Posterior cingulate gyrus (tissue), 11 donors: ENCODE measurements at regions not wholly inside any gene's neighbourhood (a gene's known extent, or its start where the extent isn't known, plus 50 kb on each side); places are given as distances from the start of the nearest gene placed in this dataset.

Experiments
- DNase-seq, 10 donors: peaks; one replicate each; pipeline versions ENCODE4 v3.0.0 to v3.0.0-alpha.2; 2020 to 2021; ENCODE audit warnings: mixed read lengths in 3 of 10
- intact Hi-C: fragments of 100-400 bp; cut with DNase I; formaldehyde crosslinking; loops from one replicate; pipeline ENCODE4 v1.15.1; 2023

DNA sequence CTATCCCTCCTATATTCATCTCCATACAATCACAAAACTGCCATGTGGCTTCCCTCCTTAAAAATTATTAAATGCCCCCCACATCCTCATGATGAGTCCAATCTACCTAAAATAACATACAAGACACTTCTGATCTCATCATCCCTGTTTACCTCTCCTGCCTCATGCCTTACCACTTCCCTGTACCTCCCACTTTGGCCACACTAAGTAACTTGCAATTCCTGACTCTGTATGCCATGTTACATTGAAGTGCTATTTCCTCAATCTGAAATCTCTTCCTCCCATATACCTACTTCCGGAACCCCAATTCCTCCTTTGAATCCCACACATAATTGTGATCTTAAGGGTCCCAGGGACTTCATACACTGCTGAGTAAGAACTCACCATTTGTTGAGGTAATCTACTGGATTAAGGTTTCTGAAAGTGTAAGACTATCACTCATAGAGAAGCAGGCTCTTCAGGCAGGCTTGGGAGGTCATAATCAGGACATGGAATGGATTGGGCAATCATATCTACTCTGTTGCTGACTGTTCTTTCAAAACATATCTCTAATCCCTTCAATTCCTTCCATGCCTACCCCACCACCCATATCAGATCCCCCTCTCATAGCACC lies 117.6 kb upstream of the PLEKHG7 start:
- no peak for DNase-seq
- intact Hi-C loops, result no loop called here

DNA sequence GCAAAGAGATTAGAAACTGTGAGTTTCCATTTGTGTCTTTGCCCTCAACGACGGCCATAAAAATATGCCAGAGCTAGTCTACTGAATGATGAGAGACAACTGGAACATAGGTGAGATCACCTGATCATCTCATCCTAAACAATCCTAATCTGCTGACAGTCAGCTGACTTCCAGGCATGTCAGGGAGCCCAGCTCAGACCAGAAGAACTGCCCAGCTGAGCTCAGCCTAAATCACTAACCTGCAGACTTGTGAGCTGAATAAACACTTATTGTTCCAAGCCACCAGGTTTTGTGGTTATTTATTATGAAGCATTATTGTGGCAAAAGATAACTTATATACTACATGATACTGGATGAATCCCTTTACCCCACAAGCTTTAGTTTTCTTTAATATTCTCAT lies 118.9 kb upstream of the PLEKHG7 start:
- no peak for DNase-seq
- intact Hi-C loops, result no loop called here

DNA sequence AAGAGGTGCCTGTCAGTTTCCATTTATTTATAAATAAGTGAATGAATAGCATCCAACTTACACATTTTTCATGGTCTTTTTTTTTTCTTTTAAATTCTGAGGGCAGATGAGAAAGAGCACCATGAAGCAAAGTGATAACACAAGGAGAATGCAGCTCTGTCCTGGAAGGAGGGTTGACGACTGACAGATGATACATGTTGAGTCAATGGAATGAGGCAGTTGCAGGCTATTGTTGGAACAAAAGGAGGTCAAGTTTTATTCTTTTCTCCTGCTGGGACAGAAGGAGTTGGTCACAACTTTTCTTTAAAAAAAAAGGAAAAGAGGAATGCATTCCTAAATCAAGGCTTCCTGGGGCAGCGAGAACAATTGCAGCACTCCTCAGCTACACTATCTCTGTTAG lies 119.9 kb upstream of the PLEKHG7 start:
- no peak for DNase-seq
- intact Hi-C loops, result no loop called here

DNA sequence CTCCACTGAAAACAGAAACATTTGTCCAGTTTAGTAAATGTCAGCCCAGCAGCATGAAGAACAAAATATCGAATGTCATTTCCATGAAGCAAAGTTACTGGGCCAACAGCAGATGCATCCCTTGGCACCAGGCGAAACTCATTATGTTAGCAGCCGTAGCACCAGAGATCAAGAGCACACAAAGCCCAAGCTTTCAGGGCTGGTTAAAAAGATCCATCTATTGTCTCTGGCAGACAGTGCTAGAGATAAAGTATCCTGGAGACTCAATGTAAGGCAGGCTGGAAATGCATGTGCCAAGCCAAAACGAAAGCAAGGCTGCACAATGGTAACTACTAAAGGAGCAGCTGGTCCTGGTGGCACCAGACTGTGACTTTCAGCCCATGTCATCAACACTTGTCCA lies 120.3 kb upstream of the PLEKHG7 start:
- no peak for DNase-seq

DNA sequence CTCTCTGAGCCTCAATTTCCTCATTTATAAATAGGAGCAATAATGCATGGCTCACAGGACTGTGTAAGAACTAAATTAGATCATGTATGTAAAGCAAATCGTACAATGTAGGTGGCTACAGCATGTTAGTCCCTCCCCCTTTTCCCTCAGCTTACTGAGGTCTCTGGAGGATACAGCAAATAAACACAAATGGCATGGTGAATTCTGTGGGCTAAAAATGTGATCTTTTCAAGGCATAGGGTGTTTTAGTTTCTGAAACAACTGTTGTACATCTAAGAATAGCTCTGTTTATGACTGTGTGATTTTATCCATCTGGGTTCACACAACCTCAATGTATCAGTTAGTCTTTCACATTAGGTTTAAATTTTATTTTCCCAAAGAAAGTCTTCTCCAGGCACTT lies 121.2 kb upstream of the PLEKHG7 start:
- no peak for DNase-seq
- intact Hi-C loops, result no loop called here

More for the DNA sequence above, 120.3 kb upstream of the PLEKHG7 start:
- intact Hi-C loops, result no loop called here

DNA sequence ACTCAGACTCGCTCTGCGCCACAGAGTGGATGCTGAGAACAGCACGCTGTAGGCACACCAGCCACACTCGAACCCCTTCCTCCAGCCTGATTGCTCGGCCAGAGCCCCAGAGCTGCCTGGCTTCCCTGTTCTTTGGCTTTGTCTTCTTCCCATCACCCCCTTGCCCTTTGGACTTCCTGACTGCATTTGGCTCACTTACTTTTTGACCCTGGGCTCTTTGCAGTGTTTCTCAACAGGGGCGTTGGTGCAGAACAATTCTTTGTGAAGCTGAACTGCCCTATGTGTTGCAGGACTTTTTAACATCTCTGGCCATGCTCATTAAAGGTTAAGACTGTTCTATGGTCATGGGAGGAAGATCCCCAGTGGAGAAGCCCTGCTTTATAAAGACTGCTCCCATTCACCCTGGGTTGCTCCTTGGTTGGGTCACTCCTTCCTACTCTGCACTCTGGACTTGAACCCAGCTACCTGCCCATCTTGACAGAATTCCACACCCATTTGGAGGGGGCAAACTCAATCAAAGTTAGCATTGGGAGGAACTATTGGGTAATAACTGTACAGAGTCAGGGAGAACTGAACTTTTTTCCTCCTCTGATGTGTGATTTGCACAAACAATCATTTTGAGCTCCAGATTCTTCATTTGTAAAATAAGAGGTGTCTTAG lies 127.7 kb upstream of the PLEKHG7 start:
- intact Hi-C loops, result loop anchor here (5.0 kb wide), 3 partner anchors 428 to 1213 kb away; partner anchors contain the start of gene BTG1
- no peak for DNase-seq

DNA sequence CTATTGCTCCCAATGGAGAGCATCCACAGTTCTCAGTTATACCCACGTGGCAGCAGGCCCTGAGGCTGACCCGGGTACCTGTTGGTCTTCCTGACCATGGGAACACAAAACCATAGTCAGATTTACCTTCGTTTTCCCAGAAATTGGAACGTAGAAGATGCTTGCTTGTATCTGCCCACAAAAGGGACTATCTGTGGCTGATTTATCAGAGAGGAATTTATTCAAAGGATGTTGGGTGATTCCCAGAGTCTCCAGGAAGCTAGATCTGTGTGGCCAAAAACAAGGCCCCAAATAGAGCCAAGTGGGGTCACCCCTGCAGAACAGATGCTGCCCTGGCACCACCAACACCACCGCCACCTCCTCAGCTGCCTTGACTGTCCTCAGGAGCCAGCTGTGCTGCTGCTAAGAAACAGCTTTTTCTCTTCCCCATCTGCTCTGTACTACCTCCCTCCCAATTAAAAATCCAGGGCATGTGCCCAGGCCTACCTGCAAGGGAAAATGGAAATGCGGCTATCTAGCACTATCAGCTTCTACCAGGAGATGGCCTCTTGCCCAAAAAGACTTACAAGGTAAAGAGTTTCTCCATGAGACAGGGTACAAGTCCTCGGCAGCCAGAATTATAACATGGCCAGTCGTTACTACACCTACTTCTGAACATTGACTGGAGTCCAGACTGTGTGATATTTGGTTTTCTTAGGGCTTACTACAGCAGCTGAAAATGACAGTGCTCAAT lies 128.6 kb upstream of the PLEKHG7 start:
- intact Hi-C loops, result loop anchor here (5.0 kb wide), 3 partner anchors 427 to 1212 kb away; partner anchors contain the start of gene BTG1
- DNase-seq, result no peak

DNA sequence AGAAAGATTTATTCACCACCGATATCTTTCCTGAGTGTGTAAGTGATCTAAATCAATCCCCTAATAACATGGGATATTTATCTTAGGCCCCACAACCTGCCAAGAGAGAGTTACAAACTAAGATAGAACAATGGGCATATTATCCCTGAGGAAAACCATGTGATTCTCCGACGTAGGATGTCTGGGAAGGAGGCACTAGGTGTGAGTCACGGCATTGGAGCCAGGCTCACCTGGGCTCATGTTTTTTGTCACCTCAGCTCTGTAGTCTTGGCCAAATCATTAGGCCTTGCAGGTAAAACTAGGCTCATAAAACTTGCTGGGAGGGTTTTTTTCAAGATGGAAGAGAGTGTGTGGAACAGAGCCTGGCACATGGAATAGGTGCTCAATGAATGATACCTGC lies 129.7 kb upstream of the PLEKHG7 start:
- no peak for DNase-seq
- intact Hi-C loops, result loop anchor here (5.0 kb wide), 3 partner anchors 426 to 1211 kb away; partner anchors contain the start of gene BTG1

DNA sequence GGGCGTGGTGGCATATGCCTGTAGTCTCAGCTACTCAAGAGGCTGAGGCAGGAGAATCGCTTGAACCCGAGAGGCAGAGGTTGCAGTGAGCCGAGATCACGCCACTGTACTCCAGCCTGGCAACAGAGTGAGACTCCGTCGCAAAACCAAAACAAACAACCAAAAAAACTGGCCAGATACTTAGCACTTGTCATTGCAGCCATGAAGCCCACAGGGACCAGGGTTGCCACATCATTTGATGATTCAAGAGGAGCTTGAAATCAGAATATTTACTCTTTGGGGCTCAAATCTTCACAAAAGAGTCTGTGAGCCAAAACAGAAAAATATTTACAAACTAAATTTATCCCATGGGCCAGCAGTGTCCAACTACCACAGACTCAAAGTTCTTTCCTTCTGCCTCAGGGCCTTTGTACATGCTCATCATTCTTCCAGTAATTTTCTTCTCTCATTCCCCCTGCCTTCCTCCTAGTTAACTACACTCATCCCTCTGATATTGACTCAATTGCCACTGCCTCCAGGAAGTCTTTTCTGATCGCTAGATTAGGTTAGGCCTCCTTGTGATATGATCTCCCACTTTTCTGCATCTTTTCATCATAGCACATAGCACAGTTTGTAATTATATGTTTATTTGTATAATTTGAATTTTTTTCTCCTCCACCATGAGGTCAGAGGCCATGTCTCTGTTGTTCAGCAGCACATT lies 130.8 kb upstream of the PLEKHG7 start:
- intact Hi-C loops, result loop anchor here (5.0 kb wide), 3 partner anchors 425 to 1210 kb away; partner anchors contain the start of gene BTG1

DNA sequence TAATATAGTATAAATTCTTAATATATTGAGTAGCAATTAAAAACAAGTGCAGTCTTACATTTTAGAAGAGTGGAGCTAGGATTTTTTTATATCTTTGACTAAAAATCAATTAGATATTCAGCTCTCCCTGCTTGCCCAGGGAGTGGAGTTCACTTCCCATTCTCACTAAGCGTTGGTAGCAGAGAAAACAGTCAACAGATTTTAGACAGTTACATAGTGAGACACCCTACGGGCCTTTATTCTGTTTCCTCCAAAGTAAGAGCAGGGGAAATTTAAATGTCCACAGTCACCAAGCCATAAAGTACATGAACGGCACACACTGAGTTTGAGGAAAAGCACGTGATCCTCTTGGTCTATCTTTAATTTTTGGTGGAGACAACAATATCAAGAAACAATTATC lies 131.6 kb upstream of the PLEKHG7 start:
- intact Hi-C loops, result loop anchor here (5.0 kb wide), 3 partner anchors 424 to 1209 kb away; partner anchors contain the start of gene BTG1
- DNase-seq, result no peak

More for the DNA sequence above, 130.8 kb upstream of the PLEKHG7 start:
- no peak for DNase-seq

DNA sequence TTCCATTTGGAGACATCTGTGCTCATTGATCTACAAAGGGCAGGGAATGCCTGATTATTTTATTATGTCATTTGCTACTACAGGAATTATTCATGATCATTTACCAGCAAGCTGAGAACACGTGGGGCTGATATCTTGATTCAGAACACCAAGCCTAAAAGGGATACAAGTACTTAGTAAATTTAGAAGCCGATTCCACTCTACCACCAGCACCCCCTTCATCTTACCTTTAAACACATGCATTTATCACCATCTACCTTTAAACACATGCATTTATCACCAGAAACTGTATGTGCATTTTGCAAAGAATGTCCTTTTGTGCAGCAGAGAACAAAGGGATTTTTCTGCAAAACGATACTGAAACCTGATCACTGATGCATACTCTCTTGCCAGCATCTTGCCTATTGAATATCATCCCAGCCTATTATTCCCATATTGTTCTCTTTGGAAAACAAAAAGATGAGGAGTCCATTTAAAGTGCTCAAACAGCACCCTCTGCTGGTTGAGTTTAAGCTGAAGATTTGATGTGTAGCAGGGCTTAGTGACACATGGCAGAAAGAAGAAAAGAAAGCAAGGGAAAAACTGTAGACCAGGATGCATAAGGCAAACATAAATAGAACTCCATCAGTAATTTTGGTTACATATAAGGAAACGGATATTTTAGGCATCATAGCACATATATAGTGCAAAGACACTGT lies 132.6 kb upstream of the PLEKHG7 start:
- intact Hi-C loops, result loop anchor here (1.0 to 5.0 kb wide), 4 partner anchors 423 to 1208 kb away; partner anchors contain the start of gene BTG1

DNA sequence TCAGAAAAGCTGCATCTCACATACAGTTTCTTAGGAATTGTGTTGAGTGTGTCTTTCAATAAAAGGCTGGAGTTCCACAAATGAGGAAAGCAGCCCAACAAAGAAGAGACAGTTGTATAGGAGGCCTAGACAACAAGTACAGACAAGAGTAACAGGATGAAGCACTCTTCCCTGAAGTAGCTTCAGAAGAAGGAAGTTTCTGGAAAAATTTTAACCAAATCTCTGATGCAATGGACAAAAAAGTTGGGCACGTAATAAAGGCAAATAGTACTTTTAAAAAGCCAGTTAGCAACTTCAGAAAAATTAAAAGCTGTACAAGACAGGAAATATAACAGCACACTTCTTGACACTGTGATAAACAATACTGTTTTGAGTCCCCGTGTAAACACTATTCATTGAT lies 134.1 kb upstream of the PLEKHG7 start:
- intact Hi-C loops, result loop anchor here (10.0 kb wide), 1 partner anchor 984 kb away; no protein-coding TSS in a partner anchor
- no peak for DNase-seq

More for the DNA sequence above, 132.6 kb upstream of the PLEKHG7 start:
- peak in 5 of 10 donors; percentile 19 to 69 (median 31) for DNase-seq

DNA sequence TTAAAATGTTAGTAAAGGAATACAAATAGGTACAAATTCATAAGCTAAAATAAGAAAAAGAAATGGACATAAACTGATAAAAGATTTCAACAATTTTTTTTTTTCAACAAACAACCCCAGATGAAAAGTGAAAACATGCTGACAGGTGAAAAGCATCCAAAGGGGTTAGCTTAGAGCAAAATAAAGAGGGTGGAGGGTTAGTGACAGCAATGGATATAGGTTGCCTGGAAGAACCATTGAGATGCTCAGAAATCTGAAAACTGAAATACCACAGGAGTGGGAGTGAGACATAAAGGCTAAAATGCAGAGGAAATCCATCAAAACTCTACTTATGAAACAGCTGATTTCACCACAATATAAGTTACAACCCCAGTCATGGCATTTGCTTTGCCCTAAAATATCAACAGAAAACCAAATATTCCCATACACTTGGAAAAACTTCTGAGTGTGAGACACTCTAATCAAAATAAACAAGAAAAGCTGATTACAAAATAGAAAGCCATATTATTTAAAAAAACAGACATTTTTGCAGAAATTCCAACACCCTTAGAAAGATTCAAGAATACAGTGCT lies 136.3 kb upstream of the PLEKHG7 start:
- intact Hi-C loops, result loop anchor here (10.0 kb wide), 1 partner anchor 982 kb away; no protein-coding TSS in a partner anchor
- no peak for DNase-seq

DNA sequence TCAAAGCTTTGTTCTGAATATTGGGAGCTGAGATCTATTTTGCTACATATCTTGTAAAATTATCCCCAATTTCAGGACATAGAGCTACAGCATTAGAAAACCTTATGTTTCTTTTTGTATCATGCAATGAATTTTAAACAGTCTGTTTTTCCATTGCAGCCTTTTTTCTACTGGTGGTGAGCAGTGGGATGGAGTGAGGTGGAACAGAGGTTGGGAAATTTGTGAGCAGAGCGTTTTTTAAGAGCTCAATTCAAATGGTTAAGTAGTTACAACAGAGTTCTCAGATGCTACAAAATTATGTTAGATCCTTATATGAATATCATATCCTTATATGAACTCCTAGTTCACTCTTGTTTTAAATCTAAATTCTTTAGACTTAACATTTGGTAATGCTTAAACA lies 139.0 kb upstream of the PLEKHG7 start:
- DNase-seq, result no peak
- intact Hi-C loops, result loop anchor here (10.0 kb wide), 1 partner anchor 979 kb away; no protein-coding TSS in a partner anchor

DNA sequence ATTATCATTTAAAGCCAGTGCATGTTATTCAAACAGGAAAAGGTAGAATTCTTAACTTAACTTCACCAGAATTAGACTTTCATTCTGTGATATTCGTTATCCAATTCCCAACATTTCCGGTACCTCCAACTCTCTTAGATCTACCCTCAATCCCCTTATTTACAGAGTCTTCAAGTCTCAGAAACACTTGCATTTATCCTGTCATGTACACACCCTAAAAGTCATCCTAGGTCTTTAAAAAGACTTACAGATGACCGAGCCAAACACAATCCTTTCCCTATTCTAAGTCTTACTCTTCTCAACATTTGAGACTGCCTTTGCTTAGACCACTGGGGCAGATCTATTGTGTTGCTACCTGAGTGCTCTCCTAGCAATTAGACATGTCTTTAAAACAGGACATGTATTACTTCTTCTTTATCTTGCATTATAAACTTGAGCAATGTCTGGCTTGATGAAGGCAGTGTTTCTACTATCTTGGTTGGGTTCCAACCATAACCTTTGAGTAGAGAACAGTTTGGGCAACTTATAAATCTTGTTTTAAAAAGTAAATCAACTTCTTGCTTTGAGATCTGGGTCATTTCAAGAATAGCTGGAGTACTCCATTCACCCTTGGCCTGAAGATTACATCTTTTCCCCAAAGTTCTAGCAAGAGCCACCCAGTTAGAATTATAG lies 140.6 kb upstream of the PLEKHG7 start:
- intact Hi-C loops, result loop anchor here (10.0 kb wide), 1 partner anchor 977 kb away; no protein-coding TSS in a partner anchor
- DNase-seq, result no peak

DNA sequence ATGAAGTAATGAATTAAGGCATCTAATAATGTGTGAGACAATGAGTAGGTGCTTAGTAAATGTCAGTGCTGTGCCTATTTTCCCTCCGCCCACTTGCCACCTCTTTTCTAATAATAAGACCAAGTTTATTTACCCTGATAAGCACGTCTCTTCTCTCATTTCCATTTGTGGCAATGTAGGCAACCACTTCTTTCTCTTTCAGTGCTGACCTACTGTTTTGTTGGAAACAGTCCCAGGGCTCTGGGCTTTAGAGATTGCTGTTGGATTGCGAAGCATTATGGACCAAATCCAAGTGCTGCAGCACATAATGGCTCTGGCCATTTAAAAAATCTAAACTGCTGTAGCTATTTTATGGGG lies 141.3 kb upstream of the PLEKHG7 start:
- intact Hi-C loops, result loop anchor here (10.0 kb wide), 1 partner anchor 977 kb away; no protein-coding TSS in a partner anchor
- no peak for DNase-seq

DNA sequence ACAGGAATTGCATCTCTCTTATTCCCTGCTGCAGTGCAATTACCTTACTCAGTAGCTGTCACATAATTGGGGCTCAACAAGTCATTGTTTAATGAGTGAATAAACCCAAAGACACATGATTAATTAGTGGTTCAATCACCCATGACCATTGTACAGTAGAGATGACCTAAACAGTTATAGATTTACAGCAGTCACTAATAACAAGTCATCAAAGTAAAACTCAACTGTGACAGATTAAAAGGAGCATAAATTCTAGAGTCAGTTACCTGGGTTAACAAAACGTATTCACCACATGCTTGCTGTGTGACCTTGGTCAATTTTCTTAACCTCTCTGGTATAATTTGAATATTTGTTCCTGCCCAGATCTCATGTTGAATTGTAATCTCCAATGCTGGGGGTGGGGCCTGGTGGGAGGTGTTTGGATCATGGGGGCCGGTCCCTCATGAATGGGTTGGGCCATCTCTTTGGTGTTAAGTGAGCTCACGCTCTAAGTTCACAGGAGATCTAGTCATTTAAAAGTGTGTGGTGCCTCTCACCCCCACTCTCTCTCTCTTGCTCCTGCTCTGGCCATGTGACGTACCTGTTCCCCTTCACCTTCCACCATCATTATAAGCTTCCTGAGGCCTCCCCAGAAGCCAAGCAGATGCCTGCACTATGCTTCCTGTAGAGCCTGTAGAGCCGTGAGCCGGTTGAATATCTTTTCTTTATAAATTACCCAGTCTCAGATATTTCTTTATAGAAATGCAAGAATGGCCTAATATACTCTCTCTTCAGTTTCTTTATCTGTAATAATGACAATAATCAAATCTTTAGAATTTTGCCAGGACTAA lies 141.9 kb upstream of the PLEKHG7 start:
- no peak for DNase-seq

DNA sequence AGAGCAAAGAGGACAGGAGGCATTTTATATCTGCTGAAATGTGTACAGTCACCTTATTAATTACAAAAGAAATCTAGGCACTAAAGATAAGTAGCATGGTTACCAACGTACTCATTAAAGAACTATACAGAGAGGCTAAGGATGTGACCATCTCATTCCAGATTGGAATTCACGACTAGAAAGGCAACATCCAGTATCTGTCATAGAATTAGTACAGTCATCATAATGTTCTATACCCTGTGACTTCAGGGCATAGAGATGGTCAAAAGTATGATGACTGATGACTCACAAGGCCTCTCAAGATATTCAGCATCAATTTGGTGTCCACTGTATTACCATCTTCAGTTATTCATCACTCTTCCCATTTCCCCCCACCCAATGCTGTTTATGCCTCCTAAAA lies 144.0 kb upstream of the PLEKHG7 start:
- no peak for DNase-seq
- intact Hi-C loops, result no loop called here

More for the DNA sequence above, 141.9 kb upstream of the PLEKHG7 start:
- intact Hi-C loops, result loop anchor here (10.0 kb wide), 1 partner anchor 976 kb away; no protein-coding TSS in a partner anchor
